ENCODE measurements at regions not wholly inside any gene's neighbourhood (a gene's known extent, or its start where the extent isn't known, plus 50 kb on each side); places are given as distances from the start of the nearest gene placed in this dataset.

DNA sequence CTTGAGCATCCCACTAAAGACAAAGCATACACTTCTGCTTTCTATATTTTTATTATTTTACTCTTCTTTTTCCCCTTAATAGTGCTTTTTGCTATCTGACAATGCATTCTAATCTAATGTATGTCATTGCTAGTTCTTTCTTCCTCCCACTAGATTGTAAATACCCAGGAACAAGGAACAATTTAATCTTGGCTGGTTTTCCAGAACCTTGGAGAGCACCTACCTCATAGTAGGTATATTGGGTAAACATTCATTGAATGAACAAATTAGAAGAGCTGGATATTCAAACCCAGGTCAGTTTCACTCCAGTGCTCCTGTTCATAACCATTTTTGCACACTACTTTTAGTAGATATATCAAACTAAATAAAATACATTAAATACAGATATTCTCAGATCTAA lies 1617.6 kb upstream of the SLC10A2 start:
- Histone ChIP-seq H3K9me3 (no peaks in the 10 kb centered on the region), H3K4me3 (no peak overlapping the region)
- intact Hi-C loops (cut with DNase I; ENCODE audit: low total_unique reads), result no loop called here

GRCh38 chr13:104678161-104678560 lies 1611.9 kb upstream of the SLC10A2 start:
- Histone ChIP-seq H3K4me1 (no peaks in the 10 kb centered on the region), H3K27me3 (no peaks in the 10 kb centered on the region), H3K27ac (no peak overlapping the region), H3K36me3 (ENCODE audit: low read depth, missing control alignments) (no peaks in the 10 kb centered on the region), H3K9me3 (no peaks in the 10 kb centered on the region), H3K4me3 (no peak overlapping the region)
- intact Hi-C loops (cut with DNase I; ENCODE audit: low total_unique reads), result no loop called here
- no peak for DNase-seq
- TF ChIP-seq POLR2A (IDR thresholded peaks at IDR 0.05), result no peak
- TF ChIP-seq, protein P1, sequence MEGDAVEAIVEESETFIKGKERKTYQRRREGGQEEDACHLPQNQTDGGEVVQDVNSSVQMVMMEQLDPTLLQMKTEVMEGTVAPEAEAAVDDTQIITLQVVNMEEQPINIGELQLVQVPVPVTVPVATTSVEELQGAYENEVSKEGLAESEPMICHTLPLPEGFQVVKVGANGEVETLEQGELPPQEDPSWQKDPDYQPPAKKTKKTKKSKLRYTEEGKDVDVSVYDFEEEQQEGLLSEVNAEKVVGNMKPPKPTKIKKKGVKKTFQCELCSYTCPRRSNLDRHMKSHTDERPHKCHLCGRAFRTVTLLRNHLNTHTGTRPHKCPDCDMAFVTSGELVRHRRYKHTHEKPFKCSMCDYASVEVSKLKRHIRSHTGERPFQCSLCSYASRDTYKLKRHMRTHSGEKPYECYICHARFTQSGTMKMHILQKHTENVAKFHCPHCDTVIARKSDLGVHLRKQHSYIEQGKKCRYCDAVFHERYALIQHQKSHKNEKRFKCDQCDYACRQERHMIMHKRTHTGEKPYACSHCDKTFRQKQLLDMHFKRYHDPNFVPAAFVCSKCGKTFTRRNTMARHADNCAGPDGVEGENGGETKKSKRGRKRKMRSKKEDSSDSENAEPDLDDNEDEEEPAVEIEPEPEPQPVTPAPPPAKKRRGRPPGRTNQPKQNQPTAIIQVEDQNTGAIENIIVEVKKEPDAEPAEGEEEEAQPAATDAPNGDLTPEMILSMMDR (IDR thresholded peaks at IDR 0.05), result no peak
- 89 to 94% methylated on average over 5 of the region's 5 CpGs for WGBS, 2 donors

More for the DNA sequence above, 1617.6 kb upstream of the SLC10A2 start:
- no peaks in the 10 kb centered on the region for H3K4me1 ChIP-seq
- H3K27me3 ChIP-seq, result no peaks in the 10 kb centered on the region
- H3K36me3 ChIP-seq (ENCODE audit: low read depth, missing control alignments), result no peaks in the 10 kb centered on the region
- TF ChIP-seq, protein P1 (IDR thresholded peaks at IDR 0.05), result no peak
- TF ChIP-seq POLR2A (IDR thresholded peaks at IDR 0.05), result no peak
- no peak overlapping the region for H3K27ac ChIP-seq
- no peak for DNase-seq

DNA sequence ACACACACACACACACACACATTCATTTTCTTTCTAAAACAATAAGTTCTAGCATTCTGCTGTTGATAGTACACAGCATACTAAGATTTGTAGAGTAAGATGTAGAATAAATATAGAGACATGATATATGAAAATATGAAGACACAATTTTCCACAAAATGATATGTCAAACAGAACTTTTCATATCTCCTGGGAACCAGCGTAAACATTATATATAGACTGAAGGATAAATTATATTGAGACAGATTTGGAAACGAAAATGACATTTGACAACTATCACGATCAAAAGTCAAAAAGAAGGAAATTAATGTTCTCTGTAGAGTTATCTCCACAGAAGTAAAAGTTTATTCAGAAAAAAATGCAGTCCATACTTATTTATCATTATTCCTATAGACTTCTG lies 1605.7 kb upstream of the SLC10A2 start:
- Histone ChIP-seq H3K4me1 (no peaks in the 10 kb centered on the region), H3K27ac (no peak overlapping the region), H3K4me3 (no peak overlapping the region), H3K36me3 (ENCODE audit: low read depth, missing control alignments) (no peaks in the 10 kb centered on the region), H3K27me3 (no peaks in the 10 kb centered on the region), H3K9me3 (no peaks in the 10 kb centered on the region)
- DNase-seq, result no peak
- 88 to 93% methylated on average over 3 of the region's 3 CpGs for WGBS, 2 donors
- no peak for TF ChIP-seq POLR2A (IDR thresholded peaks at IDR 0.05)
- TF ChIP-seq, protein P1 (IDR thresholded peaks at IDR 0.05), result no peak
- intact Hi-C loops (cut with DNase I; ENCODE audit: low total_unique reads), result no loop called here

DNA sequence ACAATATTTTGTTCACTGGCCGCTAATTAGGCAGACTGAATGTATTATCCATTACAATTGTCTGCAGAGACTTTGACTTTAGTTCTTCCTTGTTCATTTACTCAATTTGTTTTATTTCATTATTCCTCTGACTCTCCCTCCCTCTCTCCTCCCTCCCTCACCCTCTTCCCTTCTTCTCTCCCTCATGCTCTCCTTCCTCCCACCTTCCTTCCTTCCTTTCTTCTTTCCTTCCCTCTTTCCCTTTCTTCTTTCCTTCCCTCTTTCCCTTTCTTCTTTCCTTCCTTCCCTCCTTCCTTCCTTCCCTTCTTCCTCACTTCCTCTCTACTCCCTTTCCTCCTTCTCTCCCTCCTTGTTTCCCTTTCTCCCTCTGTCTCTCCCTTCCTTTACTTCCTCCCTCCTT lies 1591.0 kb upstream of the SLC10A2 start:
- no peaks in the 10 kb centered on the region for H3K9me3 ChIP-seq
- H3K4me3 ChIP-seq, result no peak overlapping the region
- H3K36me3 ChIP-seq (ENCODE audit: low read depth, missing control alignments), result no peaks in the 10 kb centered on the region
- TF ChIP-seq, protein P1 (IDR thresholded peaks at IDR 0.05), result no peak
- no peak for TF ChIP-seq POLR2A (IDR thresholded peaks at IDR 0.05)
- WGBS, 2 donors, result 95 to 100% methylated on average over 1 of the region's 1 CpG
- H3K4me1 ChIP-seq, result no peaks in the 10 kb centered on the region
- H3K27ac ChIP-seq, result no peak overlapping the region
- intact Hi-C loops (cut with DNase I; ENCODE audit: low total_unique reads), result no loop called here
- DNase-seq, result no peak
- no peaks in the 10 kb centered on the region for H3K27me3 ChIP-seq

GRCh38 chr13:104650431-104650830 lies 1584.2 kb upstream of the SLC10A2 start:
- Histone ChIP-seq H3K9me3 (no peaks in the 10 kb centered on the region), H3K36me3 (ENCODE audit: low read depth, missing control alignments) (no peaks in the 10 kb centered on the region), H3K4me1 (no peaks in the 10 kb centered on the region), H3K27ac (no peak overlapping the region), H3K4me3 (no peak overlapping the region), H3K27me3 (no peaks in the 10 kb centered on the region)
- DNase-seq, result no peak
- intact Hi-C loops (cut with DNase I; ENCODE audit: low total_unique reads), result no loop called here
- TF ChIP-seq, protein P1 (IDR thresholded peaks at IDR 0.05), result no peak
- no peak for TF ChIP-seq POLR2A (IDR thresholded peaks at IDR 0.05)
- WGBS, 2 donors, result 69 to 84% methylated on average over 12 of the region's 12 CpGs
